Progenitor cell of endocrine pancreas (in vitro differentiated cells): ENCODE measurements at regions not wholly inside any gene's neighbourhood (a gene's known extent, or its start where the extent isn't known, plus 50 kb on each side); places are given as distances from the start of the nearest gene placed in this dataset.

Source experiments
- DNase-seq: peaks from one replicate; pipeline ENCODE4 v3.0.0; 2021; ENCODE audit warnings: low spot score; ENCODE audit not compliant: unreplicated experiment
- H3K27ac Mint-ChIP-seq: 2 replicates; pipeline ENCODE4 v1.8.0; 2021; ENCODE audit warnings: mild to moderate bottlenecking, moderate library complexity, mixed read lengths
- H3K27me3 Mint-ChIP-seq: 2 replicates; pipeline ENCODE4 v1.8.0; 2021; ENCODE audit warnings: mixed read lengths
- H3K36me3 Mint-ChIP-seq: 2 replicates; pipeline ENCODE4 v1.8.0; 2022; ENCODE audit warnings: mixed read lengths; ENCODE audit not compliant: insufficient read depth
- H3K4me1 Mint-ChIP-seq: 2 replicates; pipeline ENCODE4 v1.8.0; 2021; ENCODE audit warnings: low read depth, mixed read lengths
- H3K4me3 Mint-ChIP-seq: 2 replicates; pipeline ENCODE4 v1.8.0; 2021; ENCODE audit warnings: low read depth, mild to moderate bottlenecking, moderate library complexity, mixed read lengths
- H3K9me3 Mint-ChIP-seq: 2 replicates; pipeline ENCODE4 v1.8.0; 2021; ENCODE audit warnings: low read depth, mixed read lengths
- CTCF ChIP-seq: fragments of 200-600 bp; sonication (generic); IDR thresholded peaks from one replicate; pipeline ENCODE4 v1.5.0; 2021; ENCODE audit warnings: antibody characterized with exemption, mild to moderate bottlenecking; ENCODE audit not compliant: unreplicated experiment

- H3K9me3 Mint-ChIP-seq: no peaks in the 10 kb centered on the region
- H3K4me3 Mint-ChIP-seq: no peak overlapping the region
- peaks cover 7% of the 10 kb centered on the region for H3K4me1 Mint-ChIP-seq
- no peak overlapping the region for H3K27ac Mint-ChIP-seq
- no peaks in the 10 kb centered on the region for H3K27me3 Mint-ChIP-seq
- no peaks in the 10 kb centered on the region for H3K36me3 Mint-ChIP-seq
- TF ChIP-seq CTCF: no peak
- DNase-seq: no peak
These were observed 231.2 kb upstream of the F9 start for GRCh38 chrX:139299309-139299708.

- no peaks in the 10 kb centered on the region for H3K27me3 Mint-ChIP-seq
- peaks cover 7% of the 10 kb centered on the region for H3K4me1 Mint-ChIP-seq
- TF ChIP-seq CTCF: no peak
- H3K4me3 Mint-ChIP-seq: no peak overlapping the region
- H3K9me3 Mint-ChIP-seq: no peaks in the 10 kb centered on the region
- no peaks in the 10 kb centered on the region for H3K36me3 Mint-ChIP-seq
- DNase-seq: no peak
- H3K27ac Mint-ChIP-seq: no peak overlapping the region
These were observed 232.1 kb upstream of the F9 start for GRCh38 chrX:139298437-139298836.

- DNase-seq: no peak
- H3K4me3 Mint-ChIP-seq: no peak overlapping the region
- H3K4me1 Mint-ChIP-seq: peaks cover 7% of the 10 kb centered on the region
- H3K9me3 Mint-ChIP-seq: no peaks in the 10 kb centered on the region
- no peaks in the 10 kb centered on the region for H3K36me3 Mint-ChIP-seq
- TF ChIP-seq CTCF: no peak
- no peak overlapping the region for H3K27ac Mint-ChIP-seq
- no peaks in the 10 kb centered on the region for H3K27me3 Mint-ChIP-seq
These were observed 232.9 kb upstream of the F9 start for GRCh38 chrX:139297638-139298037.

DNA sequence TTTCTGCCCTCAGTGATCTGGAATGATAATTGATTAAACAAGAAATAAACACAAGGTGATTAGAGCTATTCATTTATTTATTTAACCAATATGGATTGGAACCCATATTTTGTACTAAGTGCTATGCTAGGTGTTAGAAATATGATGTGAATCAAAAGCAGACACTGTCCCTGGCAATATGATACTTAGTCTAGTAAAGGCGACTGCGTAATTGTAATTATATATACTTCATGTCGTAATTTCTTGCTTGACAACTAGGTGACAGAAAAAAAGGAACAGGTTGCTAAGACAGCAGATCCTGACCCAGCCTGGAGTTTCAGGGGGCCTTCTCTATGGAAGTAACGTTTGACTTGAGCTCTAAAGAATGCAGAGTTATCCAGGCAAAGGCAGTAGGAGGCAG lies 236.5 kb upstream of the F9 start:
- Mint-ChIP-seq H3K27me3 (no peaks in the 10 kb centered on the region), H3K27ac (no peak overlapping the region), H3K36me3 (no peaks in the 10 kb centered on the region), H3K4me3 (no peak overlapping the region), H3K9me3 (no peaks in the 10 kb centered on the region), H3K4me1 (peaks cover 3% of the 10 kb centered on the region)
- DNase-seq: no peak
- no peak for TF ChIP-seq CTCF

DNA sequence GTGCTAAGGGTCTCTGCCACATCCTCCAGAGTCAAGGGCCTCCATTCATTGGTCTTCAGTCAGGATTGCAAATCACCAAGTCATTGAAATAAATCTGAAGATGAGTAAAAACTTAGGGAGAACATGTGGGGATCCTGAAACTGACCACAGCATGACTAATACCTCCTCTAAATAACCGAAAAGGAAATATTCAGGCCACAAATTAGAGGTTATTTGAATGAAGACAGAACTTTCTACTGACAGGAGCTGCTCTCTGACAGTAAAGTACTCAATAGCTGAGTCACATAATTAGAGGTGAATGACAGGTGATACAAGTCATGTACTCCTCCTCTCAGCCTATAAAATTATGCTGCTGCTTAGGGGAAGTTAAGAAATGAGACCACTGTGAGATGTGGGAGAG lies 240.2 kb upstream of the F9 start:
- DNase-seq: no peak
- peaks cover 14% of the 10 kb centered on the region for H3K4me1 Mint-ChIP-seq
- peaks cover 6% of the 10 kb centered on the region for H3K9me3 Mint-ChIP-seq
- no peak overlapping the region for H3K4me3 Mint-ChIP-seq
- no peaks in the 10 kb centered on the region for H3K36me3 Mint-ChIP-seq
- H3K27ac Mint-ChIP-seq: no peak overlapping the region
- H3K27me3 Mint-ChIP-seq: no peaks in the 10 kb centered on the region
- TF ChIP-seq CTCF: no peak
